ENCODE measurements at regions not wholly inside any gene's neighbourhood (a gene's known extent, or its start where the extent isn't known, plus 50 kb on each side); places are given as distances from the start of the nearest gene placed in this dataset.

GRCh38 chr6:226516-227073 lies 65.7 kb upstream of the DUSP22 start:
- no peak for DNase-seq (ENCODE audit: low read depth)

GRCh38 chr6:227074-227782 lies 65.1 kb upstream of the DUSP22 start:
- no peak for DNase-seq (ENCODE audit: low read depth)

- no peak for DNase-seq (ENCODE audit: low read depth)
Observed at GRCh38 chr6:227812-228338, 64.4 kb upstream of the DUSP22 start.

GRCh38 chr6:228881-229651 lies 63.2 kb upstream of the DUSP22 start:
- no peak for DNase-seq (ENCODE audit: low read depth)

GRCh38 chr6:231779-232178 lies 60.5 kb upstream of the DUSP22 start:
- no peak for DNase-seq (ENCODE audit: low read depth)

- DNase-seq (ENCODE audit: low read depth): no peak
Observed at GRCh38 chr6:232982-233640, 59.2 kb upstream of the DUSP22 start.

- no peak for DNase-seq (ENCODE audit: low read depth)
Observed at GRCh38 chr6:234706-235372, 57.4 kb upstream of the DUSP22 start.

GRCh38 chr6:235763-236360 lies 56.4 kb upstream of the DUSP22 start:
- no peak for DNase-seq (ENCODE audit: low read depth)

GRCh38 chr6:236519-236918 lies 55.8 kb upstream of the DUSP22 start:
- no peak for DNase-seq (ENCODE audit: low read depth)

- no peak for DNase-seq (ENCODE audit: low read depth)
Observed at GRCh38 chr6:240151-240550, 52.1 kb upstream of the DUSP22 start.

GRCh38 chr6:241336-241865 lies 50.9 kb upstream of the DUSP22 start:
- DNase-seq (ENCODE audit: low read depth): no peak
